ENCODE measurements at regions not wholly inside any gene's neighbourhood (a gene's known extent, or its start where the extent isn't known, plus 50 kb on each side); places are given as distances from the start of the nearest gene placed in this dataset.

- Histone ChIP-seq H3F3A (ENCODE audit: insufficient read depth, low read length) (no peaks in the 10 kb centered on the region), H3K4me2 (ENCODE audit: low read depth, low read length) (no peak overlapping the region), H3K9me2 (replicated peaks; ENCODE audit: insufficient read depth, low read length) (no peaks in the 10 kb centered on the region), H3K9me3 (replicated peaks; ENCODE audit: insufficient read depth, low read length) (no peaks in the 10 kb centered on the region), H3K36me3 (replicated peaks; ENCODE audit: insufficient read depth, low read length) (no peaks in the 10 kb centered on the region), H3K4me3 (ENCODE audit: low read length) (no peak overlapping the region), H3K79me2 (ENCODE audit: low read length) (no peaks in the 10 kb centered on the region), H3K27me3 (replicated peaks; ENCODE audit: insufficient read depth, low read length) (no peaks in the 10 kb centered on the region), H3K9ac (ENCODE audit: low read length) (no peak overlapping the region), H3K4me1 (ENCODE audit: low read length) (no peaks in the 10 kb centered on the region), H2AFZ (ENCODE audit: low read length) (no peak overlapping the region), H3K27ac (ENCODE audit: low read length) (no peak overlapping the region), H4K20me1 (ENCODE audit: insufficient read depth, low read length) (no peaks in the 10 kb centered on the region)
- TF ChIP-seq EZH2 (optimal IDR thresholded peaks at IDR 0.05; ENCODE audit: low read depth, low read length) (no peak), CTCF (IDR thresholded peaks at IDR 0.05; ENCODE audit: low read length) (no peak), EZH2phosphoT487 (IDR thresholded peaks at IDR 0.05; ENCODE audit: low read length) (no peak)
- no peak for DNase-seq
These were observed 427.6 kb upstream of the DCC start for GRCh38 chr18:51912381-51912780.

DNA sequence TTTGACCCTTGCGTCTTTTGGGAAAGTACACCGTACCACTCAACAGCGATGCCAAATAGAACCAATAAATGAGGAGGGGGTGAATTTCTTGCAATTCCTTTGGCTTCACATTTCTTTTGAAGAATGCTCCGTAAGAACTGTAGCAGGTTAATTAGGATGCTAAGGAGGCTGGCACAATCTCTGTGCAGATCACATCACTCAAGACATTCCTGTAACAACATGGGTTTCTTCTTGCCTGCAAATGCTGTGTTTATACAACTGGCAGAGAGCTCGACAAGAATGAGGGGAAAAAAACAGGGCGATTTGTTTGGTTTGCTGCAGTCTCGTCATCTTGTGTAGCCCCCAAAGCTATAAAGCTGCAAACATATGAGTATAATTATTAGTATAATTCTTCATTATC lies 424.8 kb upstream of the DCC start:
- Histone ChIP-seq H3F3A (ENCODE audit: insufficient read depth, low read length) (no peaks in the 10 kb centered on the region), H3K9me2 (replicated peaks; ENCODE audit: insufficient read depth, low read length) (no peaks in the 10 kb centered on the region), H3K4me1 (ENCODE audit: low read length) (no peaks in the 10 kb centered on the region), H3K9me3 (replicated peaks; ENCODE audit: insufficient read depth, low read length) (no peaks in the 10 kb centered on the region), H3K27me3 (replicated peaks; ENCODE audit: insufficient read depth, low read length) (no peaks in the 10 kb centered on the region), H2AFZ (ENCODE audit: low read length) (no peak overlapping the region), H3K27ac (ENCODE audit: low read length) (no peak overlapping the region), H3K9ac (ENCODE audit: low read length) (no peak overlapping the region), H3K36me3 (replicated peaks; ENCODE audit: insufficient read depth, low read length) (no peaks in the 10 kb centered on the region), H3K79me2 (ENCODE audit: low read length) (no peaks in the 10 kb centered on the region), H3K4me3 (ENCODE audit: low read length) (no peak overlapping the region), H4K20me1 (ENCODE audit: insufficient read depth, low read length) (no peaks in the 10 kb centered on the region), H3K4me2 (ENCODE audit: low read depth, low read length) (no peak overlapping the region)
- DNase-seq: no peak
- TF ChIP-seq EZH2 (optimal IDR thresholded peaks at IDR 0.05; ENCODE audit: low read depth, low read length) (no peak), CTCF (IDR thresholded peaks at IDR 0.05; ENCODE audit: low read length) (no peak), EZH2phosphoT487 (IDR thresholded peaks at IDR 0.05; ENCODE audit: low read length) (no peak)

DNA sequence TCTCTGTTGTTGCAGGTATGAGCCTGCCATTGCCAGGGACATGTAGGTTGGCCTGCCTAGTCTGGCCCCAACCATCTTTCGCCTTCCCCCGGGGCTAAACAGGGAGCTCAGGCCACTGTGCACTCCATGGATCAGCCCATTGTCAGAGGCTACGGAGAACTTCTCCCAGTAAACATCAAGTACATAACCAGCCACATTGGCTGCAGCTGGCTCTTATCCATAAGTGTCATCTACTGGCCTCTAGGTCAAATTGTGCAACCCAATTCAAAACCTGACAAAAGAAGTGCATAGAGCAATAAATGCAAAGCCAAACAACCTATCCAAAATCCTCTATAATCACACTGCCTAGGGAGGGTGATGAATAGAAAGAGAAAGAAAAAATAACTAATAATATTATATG lies 418.1 kb upstream of the DCC start:
- Histone ChIP-seq H3K9me3 (replicated peaks; ENCODE audit: insufficient read depth, low read length) (no peaks in the 10 kb centered on the region), H3K4me1 (ENCODE audit: low read length) (no peaks in the 10 kb centered on the region), H3K4me2 (ENCODE audit: low read depth, low read length) (no peak overlapping the region), H4K20me1 (ENCODE audit: insufficient read depth, low read length) (no peaks in the 10 kb centered on the region), H3K27me3 (replicated peaks; ENCODE audit: insufficient read depth, low read length) (no peaks in the 10 kb centered on the region), H3K4me3 (ENCODE audit: low read length) (no peak overlapping the region), H3F3A (ENCODE audit: insufficient read depth, low read length) (no peaks in the 10 kb centered on the region), H3K36me3 (replicated peaks; ENCODE audit: insufficient read depth, low read length) (no peaks in the 10 kb centered on the region), H3K79me2 (ENCODE audit: low read length) (no peaks in the 10 kb centered on the region), H3K9me2 (replicated peaks; ENCODE audit: insufficient read depth, low read length) (no peaks in the 10 kb centered on the region), H3K9ac (ENCODE audit: low read length) (no peak overlapping the region), H3K27ac (ENCODE audit: low read length) (no peak overlapping the region), H2AFZ (ENCODE audit: low read length) (no peak overlapping the region)
- no peak for TF ChIP-seq CTCF (IDR thresholded peaks at IDR 0.05; ENCODE audit: low read length)
- no peak for TF ChIP-seq EZH2 (optimal IDR thresholded peaks at IDR 0.05; ENCODE audit: low read depth, low read length)
- DNase-seq: no peak
